Sigmoid colon (tissue), 4 donors: ENCODE measurements at regions not wholly inside any gene's neighbourhood (a gene's known extent, or its start where the extent isn't known, plus 50 kb on each side); places are given as distances from the start of the nearest gene placed in this dataset.

ENCODE experiments used
- EP300 ChIP-seq, 4 donors: sonication (generic); formaldehyde crosslinking; IDR thresholded peaks; one replicate each; pipeline ENCODE4 v1.6.1; 2017; ENCODE audit warnings: antibody characterized with exemption in 4 of 4
- POLR2A ChIP-seq, 2 donors: fragments of 450-650 bp; IDR thresholded peaks; one replicate each; pipeline ENCODE4 v1.6.1; 2016; ENCODE audit warnings: antibody characterized with exemption in 2 of 2, mild to moderate bottlenecking in 2 of 2, moderate library complexity in 2 of 2
- POLR2AphosphoS5 ChIP-seq, 4 donors: sonication (generic); formaldehyde crosslinking; IDR thresholded peaks; one replicate each; pipeline ENCODE4 v1.6.1; 2017; ENCODE audit warnings: antibody characterized with exemption in 4 of 4
- TF ChIP-seq, protein P1 (sequence below), 4 experiments: fragments of 450-650 bp in 3 of 4; fragments of 200-600 bp in 1 of 4; IDR thresholded peaks; one replicate each; pipeline ENCODE4 v1.5.1; 2016 to 2019; ENCODE audit warnings: antibody characterized with exemption in 4 of 4, mild to moderate bottlenecking in 3 of 4, moderate library complexity in 2 of 4

DNA sequence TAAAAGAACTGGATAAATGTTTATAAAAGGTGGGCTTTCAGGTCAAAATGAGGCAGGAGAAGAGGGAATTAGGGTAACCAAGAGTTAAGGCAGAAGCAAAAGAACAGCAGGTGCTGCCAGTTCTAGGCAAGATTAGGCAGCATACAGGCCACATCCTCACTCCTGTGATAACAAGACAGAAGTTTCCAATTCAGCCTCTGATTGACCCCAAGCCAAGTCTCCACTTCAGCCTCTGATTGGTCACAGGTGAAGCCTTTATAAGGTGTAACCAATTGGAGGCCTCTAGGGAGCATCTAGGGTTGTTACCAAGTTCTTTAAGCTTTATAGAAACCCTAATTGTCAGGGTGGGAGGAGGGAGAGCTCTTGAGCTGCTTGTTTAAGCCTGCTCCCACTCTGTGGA is 160.8 kb downstream of the MATN1 start:
- no peak for TF ChIP-seq POLR2AphosphoS5 (IDR thresholded peaks at IDR 0.05)
- no peak for TF ChIP-seq POLR2A (IDR thresholded peaks at IDR 0.05)
- TF ChIP-seq, protein P1, sequence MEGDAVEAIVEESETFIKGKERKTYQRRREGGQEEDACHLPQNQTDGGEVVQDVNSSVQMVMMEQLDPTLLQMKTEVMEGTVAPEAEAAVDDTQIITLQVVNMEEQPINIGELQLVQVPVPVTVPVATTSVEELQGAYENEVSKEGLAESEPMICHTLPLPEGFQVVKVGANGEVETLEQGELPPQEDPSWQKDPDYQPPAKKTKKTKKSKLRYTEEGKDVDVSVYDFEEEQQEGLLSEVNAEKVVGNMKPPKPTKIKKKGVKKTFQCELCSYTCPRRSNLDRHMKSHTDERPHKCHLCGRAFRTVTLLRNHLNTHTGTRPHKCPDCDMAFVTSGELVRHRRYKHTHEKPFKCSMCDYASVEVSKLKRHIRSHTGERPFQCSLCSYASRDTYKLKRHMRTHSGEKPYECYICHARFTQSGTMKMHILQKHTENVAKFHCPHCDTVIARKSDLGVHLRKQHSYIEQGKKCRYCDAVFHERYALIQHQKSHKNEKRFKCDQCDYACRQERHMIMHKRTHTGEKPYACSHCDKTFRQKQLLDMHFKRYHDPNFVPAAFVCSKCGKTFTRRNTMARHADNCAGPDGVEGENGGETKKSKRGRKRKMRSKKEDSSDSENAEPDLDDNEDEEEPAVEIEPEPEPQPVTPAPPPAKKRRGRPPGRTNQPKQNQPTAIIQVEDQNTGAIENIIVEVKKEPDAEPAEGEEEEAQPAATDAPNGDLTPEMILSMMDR (IDR thresholded peaks at IDR 0.05): no peak
- TF ChIP-seq EP300 (IDR thresholded peaks at IDR 0.05): no peak
